SK-N-SH (cell line): ENCODE measurements at regions not wholly inside any gene's neighbourhood (a gene's known extent, or its start where the extent isn't known, plus 50 kb on each side); places are given as distances from the start of the nearest gene placed in this dataset.

Experiments used
- CHD2 ChIP-seq: fragments of 150-350 bp; IDR thresholded peaks from 2 replicates; pipeline ENCODE4 v1.6.1; 2018; ENCODE audit warnings: low read length; ENCODE audit not compliant: partially characterized antibody
- CTCF ChIP-seq: fragments of 200-600 bp; sonication (generic); IDR thresholded peaks from 2 replicates; pipeline ENCODE4 v1.6.1; 2017; ENCODE audit warnings: antibody characterized with exemption, mild to moderate bottlenecking, moderate library complexity
- GABPA ChIP-seq: IDR thresholded peaks from 2 replicates; pipeline ENCODE4 v1.4.0; 2012; ENCODE audit warnings: low read depth, mild to moderate bottlenecking
- POLR2AphosphoS5 ChIP-seq: IDR thresholded peaks from 2 replicates; pipeline ENCODE4 v1.6.1; 2012; ENCODE audit warnings: low read depth, low read length
- REST ChIP-seq: IDR thresholded peaks from 2 replicates; pipeline ENCODE4 v1.6.1; 2012; ENCODE audit warnings: mild to moderate bottlenecking, low read depth, low read length, moderate library complexity
- SIN3A ChIP-seq: IDR thresholded peaks from 2 replicates; pipeline ENCODE4 v1.6.1; 2012; ENCODE audit warnings: low read depth, mild to moderate bottlenecking, low read length, moderate library complexity, borderline replicate concordance
- TF ChIP-seq, protein P1 (sequence below): IDR thresholded peaks from 2 replicates; pipeline ENCODE4 v1.4.0; 2012; ENCODE audit warnings: low read depth, borderline replicate concordance

- TF ChIP-seq CTCF (no peak), POLR2AphosphoS5 (no peak), SIN3A (no peak), REST (no peak), CHD2 (no peak), GABPA (no peak)
- TF ChIP-seq, protein P1, sequence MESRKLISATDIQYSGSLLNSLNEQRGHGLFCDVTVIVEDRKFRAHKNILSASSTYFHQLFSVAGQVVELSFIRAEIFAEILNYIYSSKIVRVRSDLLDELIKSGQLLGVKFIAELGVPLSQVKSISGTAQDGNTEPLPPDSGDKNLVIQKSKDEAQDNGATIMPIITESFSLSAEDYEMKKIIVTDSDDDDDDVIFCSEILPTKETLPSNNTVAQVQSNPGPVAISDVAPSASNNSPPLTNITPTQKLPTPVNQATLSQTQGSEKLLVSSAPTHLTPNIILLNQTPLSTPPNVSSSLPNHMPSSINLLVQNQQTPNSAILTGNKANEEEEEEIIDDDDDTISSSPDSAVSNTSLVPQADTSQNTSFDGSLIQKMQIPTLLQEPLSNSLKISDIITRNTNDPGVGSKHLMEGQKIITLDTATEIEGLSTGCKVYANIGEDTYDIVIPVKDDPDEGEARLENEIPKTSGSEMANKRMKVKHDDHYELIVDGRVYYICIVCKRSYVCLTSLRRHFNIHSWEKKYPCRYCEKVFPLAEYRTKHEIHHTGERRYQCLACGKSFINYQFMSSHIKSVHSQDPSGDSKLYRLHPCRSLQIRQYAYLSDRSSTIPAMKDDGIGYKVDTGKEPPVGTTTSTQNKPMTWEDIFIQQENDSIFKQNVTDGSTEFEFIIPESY: no peak
Measured at GRCh38 chr9:106423575-106423974, 439.4 kb upstream of the ZNF462 start.
